ENCODE measurements at regions not wholly inside any gene's neighbourhood (a gene's known extent, or its start where the extent isn't known, plus 50 kb on each side); places are given as distances from the start of the nearest gene placed in this dataset.

- no peak for DNase-seq (ENCODE audit: low read depth in 4 of 4, low spot score in 3 of 4)
Measured at GRCh38 chr2:123695426-123695825, 329.7 kb upstream of the CNTNAP5 start.

GRCh38 chr2:123696021-123696420 lies 329.1 kb upstream of the CNTNAP5 start:
- no peak for DNase-seq (ENCODE audit: low read depth in 4 of 4, low spot score in 3 of 4)

GRCh38 chr2:123696799-123697410 lies 328.2 kb upstream of the CNTNAP5 start:
- DNase-seq (ENCODE audit: low read depth in 4 of 4, low spot score in 3 of 4): no peak

DNA sequence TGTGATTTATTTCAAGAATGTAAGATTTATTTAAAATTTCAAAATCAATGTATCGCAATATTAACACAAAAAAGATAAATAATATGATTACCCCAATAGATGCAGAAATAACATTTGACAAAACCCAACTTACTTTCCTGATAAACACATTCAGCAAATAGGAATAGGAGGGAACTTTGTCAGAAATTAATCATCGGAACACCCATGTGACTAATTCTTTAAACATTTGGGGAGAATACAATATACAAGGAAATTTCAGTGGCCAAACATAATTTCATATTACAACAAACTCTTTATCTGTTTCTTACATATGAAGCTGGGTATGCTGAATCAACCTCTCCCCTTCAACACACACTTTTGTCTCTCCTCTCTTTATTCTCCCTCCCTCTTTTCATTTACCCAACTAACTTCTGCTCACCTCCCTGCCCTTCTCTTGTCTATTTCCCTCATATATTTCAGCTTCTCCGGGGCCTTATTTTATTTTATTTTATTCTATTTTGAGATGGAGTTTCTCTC lies 309.6 kb upstream of the CNTNAP5 start:
- DNase-seq (ENCODE audit: low read depth in 4 of 4, low spot score in 3 of 4): no peak

DNA sequence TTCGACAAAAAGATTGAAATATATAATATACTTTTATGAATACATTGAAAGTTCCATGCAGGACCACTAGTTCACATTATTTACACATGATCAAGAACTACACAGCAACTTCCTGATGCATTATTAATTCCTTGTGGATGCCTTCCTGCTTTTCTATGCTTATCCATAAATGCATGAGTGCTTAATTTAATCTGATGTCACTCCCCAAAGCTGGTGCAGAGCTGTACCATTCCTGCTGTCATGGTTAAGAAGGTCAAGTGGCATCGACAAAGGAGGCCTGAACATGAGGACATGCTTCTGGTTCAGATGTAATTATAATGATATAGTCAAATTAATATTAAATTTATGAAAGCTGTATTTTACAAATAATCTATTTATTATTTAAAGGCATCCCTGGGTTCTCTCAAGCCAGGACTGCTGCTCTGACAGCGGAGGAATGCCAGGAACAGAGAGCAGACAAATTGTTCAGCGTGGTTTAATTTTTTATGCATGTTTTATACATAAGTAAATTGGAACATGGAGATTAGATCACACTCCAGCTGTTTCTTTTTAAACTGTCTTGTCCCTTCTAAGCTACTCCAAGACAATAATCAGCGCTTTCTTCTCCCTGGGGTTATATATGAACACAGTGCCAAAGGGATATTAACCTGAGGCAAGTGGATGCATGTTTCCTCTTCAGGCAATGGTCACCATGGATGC lies 307.3 kb upstream of the CNTNAP5 start:
- DNase-seq (ENCODE audit: low read depth in 4 of 4, low spot score in 3 of 4): no peak

DNA sequence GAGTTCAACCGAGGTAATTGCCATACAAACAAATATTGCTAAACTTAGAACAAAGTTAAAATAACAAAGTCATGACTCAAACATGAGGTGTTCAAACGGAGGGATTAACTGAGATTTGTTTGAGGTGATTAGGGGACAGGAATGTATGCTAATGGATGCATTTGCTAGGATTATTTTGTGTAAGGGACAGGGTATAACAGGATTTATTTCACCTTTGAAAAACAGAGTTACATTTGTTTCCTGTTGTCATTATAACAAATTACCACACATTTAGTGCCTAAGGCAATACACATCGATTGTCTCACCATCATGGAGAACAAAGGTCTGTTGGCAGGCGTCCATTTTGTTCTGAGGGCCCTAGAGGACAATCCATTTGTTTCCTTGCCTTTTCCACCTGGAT lies 304.3 kb upstream of the CNTNAP5 start:
- DNase-seq (ENCODE audit: low read depth in 4 of 4, low spot score in 3 of 4): no peak

GRCh38 chr2:123723706-123724105 lies 301.4 kb upstream of the CNTNAP5 start:
- no peak for DNase-seq (ENCODE audit: low read depth in 4 of 4, low spot score in 3 of 4)

GRCh38 chr2:123732563-123732962 lies 292.5 kb upstream of the CNTNAP5 start:
- DNase-seq (ENCODE audit: low read depth in 4 of 4, low spot score in 3 of 4): no peak

DNA sequence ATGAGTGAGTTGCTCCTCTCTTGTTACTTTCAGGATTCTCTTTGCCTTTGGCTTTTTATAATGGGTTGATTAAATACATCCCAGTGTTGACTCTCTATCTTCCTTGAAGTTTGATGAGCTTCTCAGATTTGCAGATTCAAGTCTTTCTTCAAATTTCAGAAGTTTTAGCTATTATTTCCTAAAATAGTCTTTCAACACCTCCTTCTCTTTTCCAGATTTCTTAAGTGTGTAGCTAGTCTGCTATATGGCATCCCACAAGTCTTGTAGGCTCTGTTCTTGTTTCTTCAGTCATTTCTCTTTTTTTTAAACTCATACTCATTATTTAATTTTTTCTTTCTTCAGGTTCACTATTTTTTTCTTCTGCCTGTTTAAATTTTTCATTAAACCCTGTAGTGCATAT lies 287.7 kb upstream of the CNTNAP5 start:
- DNase-seq (ENCODE audit: low read depth in 4 of 4, low spot score in 3 of 4): no peak

GRCh38 chr2:123738643-123739042 lies 286.4 kb upstream of the CNTNAP5 start:
- DNase-seq (ENCODE audit: low read depth in 4 of 4, low spot score in 3 of 4): no peak

DNA sequence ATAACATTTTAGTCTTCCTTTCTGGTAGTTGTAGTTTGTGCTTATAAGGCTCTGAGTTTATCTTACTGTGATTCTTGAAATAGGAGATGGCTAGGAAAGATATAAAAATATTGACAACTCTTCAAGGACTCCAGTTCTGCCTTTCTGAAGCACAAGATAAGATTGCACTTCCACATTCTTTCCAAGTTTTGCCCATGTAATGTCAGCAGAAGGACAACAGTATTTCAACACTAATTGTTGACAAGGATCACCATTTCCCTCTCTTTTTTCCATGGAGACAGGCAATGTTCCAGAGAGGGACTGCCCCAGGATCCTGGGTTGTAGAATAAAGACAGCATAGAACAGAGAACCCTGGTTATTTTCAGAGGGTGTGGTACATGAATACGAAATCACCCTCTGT lies 279.1 kb upstream of the CNTNAP5 start:
- DNase-seq (ENCODE audit: low read depth in 4 of 4, low spot score in 3 of 4): no peak

GRCh38 chr2:123747326-123747725 lies 277.8 kb upstream of the CNTNAP5 start:
- no peak for DNase-seq (ENCODE audit: low read depth in 4 of 4, low spot score in 3 of 4)

DNA sequence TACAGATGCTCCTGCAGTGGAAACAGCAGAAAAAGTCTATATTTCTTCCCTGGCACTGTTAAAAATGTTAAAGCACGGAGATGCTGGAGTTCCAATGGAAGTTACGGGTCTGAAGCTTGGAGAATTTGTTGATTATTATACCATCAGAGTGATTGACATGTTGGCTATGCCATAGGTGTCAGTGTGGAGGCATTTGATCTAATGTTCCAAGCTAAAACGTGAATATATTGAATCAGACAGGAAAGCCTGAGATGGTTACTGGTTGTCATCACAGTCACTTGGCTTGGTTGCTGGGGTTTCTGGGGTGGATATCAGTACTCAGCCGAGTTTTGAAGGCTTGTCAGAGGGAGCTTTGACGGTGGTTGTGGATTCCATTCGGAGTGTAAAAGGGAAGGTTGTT lies 262.9 kb upstream of the CNTNAP5 start:
- no peak for DNase-seq (ENCODE audit: low read depth in 4 of 4, low spot score in 3 of 4)

GRCh38 chr2:123768233-123768632 lies 256.9 kb upstream of the CNTNAP5 start:
- no peak for DNase-seq (ENCODE audit: low read depth in 4 of 4, low spot score in 3 of 4)

GRCh38 chr2:123769001-123769400 lies 256.1 kb upstream of the CNTNAP5 start:
- DNase-seq (ENCODE audit: low read depth in 4 of 4, low spot score in 3 of 4): no peak

DNA sequence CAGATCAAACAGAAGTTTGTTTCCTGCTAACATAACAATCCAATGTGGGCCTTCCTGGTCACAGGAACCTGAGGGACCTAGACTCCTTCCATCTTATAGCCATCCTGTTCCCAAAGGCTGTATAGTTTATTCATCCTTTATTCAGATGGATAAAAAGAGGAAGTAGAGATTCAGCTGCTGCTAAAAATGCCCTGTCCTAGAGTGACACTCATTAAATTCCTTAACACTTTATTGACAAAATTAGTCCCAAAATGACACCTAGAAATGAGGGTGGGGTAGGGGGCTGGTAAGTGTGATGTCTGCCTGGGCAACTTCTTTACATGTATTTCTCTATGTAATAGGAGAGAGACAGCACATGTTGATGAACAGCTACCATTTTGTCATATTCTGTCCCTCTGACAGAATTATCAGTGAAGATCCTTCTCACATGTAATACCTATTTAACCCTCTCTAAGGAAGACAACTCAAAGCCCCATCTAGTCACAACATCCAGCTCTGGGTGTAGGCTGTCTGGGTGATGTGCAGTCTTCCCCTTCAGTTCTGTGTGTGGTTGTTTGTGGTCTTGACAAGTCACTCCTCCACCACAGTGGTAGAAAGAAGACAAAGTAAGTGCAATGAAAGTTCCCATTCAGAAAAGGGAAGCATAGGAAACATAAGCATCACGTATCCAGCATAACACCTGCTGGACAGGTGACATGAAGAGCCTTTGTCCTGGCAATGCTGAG lies 253.9 kb upstream of the CNTNAP5 start:
- no peak for DNase-seq (ENCODE audit: low read depth in 4 of 4, low spot score in 3 of 4)

- DNase-seq (ENCODE audit: low read depth in 4 of 4, low spot score in 3 of 4): no peak
Measured at GRCh38 chr2:123771928-123772632, 253.0 kb upstream of the CNTNAP5 start.

DNA sequence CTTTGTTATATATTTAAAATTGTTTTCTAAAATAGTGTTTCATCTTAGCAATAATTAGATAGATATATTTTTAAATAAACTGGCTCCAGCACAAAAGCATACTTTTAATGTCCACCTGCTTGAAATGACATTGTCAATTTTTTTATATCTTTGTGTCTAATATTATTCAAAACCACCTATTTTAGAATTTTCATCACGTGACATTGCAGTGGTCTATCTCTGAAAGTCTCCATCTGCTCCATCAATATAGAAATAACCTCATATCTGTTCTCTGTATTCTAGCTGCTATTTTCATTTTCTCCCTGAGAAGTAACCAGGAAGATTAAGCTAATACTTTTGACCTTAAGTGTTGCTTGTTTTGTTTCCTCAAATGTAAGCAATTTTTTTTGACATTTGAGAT lies 248.0 kb upstream of the CNTNAP5 start:
- DNase-seq (ENCODE audit: low read depth in 4 of 4, low spot score in 3 of 4): no peak

GRCh38 chr2:123783164-123783563 lies 241.9 kb upstream of the CNTNAP5 start:
- no peak for DNase-seq (ENCODE audit: low read depth in 4 of 4, low spot score in 3 of 4)

DNA sequence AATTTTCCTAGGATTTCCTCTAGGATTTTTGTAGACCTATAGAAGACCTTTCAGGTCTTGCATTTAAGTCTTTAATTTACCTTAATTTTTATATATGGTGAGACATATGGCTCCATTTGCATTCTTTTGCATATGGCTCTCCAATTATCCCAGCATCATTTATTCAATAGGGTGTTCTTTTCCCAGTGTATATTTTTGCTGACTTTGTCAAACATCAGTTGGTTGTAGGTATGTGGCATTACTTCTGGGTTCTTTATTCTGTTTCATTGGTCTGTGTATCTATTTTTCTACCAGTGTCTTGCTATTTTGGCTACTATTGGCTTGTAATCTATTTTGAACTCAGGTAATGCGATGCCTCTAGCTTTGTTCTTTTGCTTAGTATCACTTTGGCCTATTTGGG lies 239.8 kb upstream of the CNTNAP5 start:
- no peak for DNase-seq (ENCODE audit: low read depth in 4 of 4, low spot score in 3 of 4)

- DNase-seq (ENCODE audit: low read depth in 4 of 4, low spot score in 3 of 4): no peak
Measured at GRCh38 chr2:123791207-123791606, 233.9 kb upstream of the CNTNAP5 start.

All from right renal pelvis (tissue), 4 donors.